HEK293 (cell line): ENCODE measurements at regions not wholly inside any gene's neighbourhood (a gene's known extent, or its start where the extent isn't known, plus 50 kb on each side); places are given as distances from the start of the nearest gene placed in this dataset.
"Not testable (repeated sequence)": the region's sequence is repeated elsewhere in the genome, so short reads cannot be mapped to it uniquely, and the experiment has no call there.

Experiments
- CTCF ChIA-PET: fragments of 350-600 bp; formaldehyde crosslinking; extraction: SDS; loops from one replicate; lab custom pipeline; 2021; ENCODE audit warnings: antibody characterized with exemption; lab: Yijun Ruan, JAX
- POLR2A ChIA-PET: fragments of 300-600 bp; formaldehyde crosslinking; extraction: SDS; loops from one replicate; lab custom pipeline; 2020; ENCODE audit warnings: antibody characterized with exemption, inconsistent platforms; lab: Yijun Ruan, JAX
- H3K27ac ChIP-seq: fragments of 200-500 bp; sonication (Bioruptor generic); 2 replicates; pipeline ENCODE4 v1.5.1; 2014; ENCODE audit warnings: low read depth, low read length, control low read depth, inconsistent platforms; ENCODE audit errors: extremely low read depth
- H3K36me3 ChIP-seq, 2 experiments: fragments of 200-500 bp in 1 of 2; sonication (Bioruptor generic) in 1 of 2; 1 replicate in 1 of 2; 2 replicates in 1 of 2; pipeline ENCODE4 v1.5.1; 2014 to 2017; ENCODE audit warnings: inconsistent platforms in 2 of 2, low read length in 2 of 2; ENCODE audit not compliant: control insufficient read depth in 2 of 2, insufficient read depth in 1 of 2
- H3K4me1 ChIP-seq: fragments of 200-500 bp; sonication (Bioruptor generic); 2 replicates; pipeline ENCODE4 v1.5.1; 2014; ENCODE audit warnings: mild to moderate bottlenecking, low read length, inconsistent platforms; ENCODE audit not compliant: control insufficient read depth, insufficient read depth
- H3K4me3 ChIP-seq: 2 replicates; pipeline ENCODE4 v1.5.1; 2011; ENCODE audit warnings: low read depth, mild to moderate bottlenecking, control low read depth, low read length, moderate library complexity
- H3K9me3 ChIP-seq: fragments of 200-500 bp; sonication (Bioruptor generic); 2 replicates; pipeline ENCODE4 v1.5.1; 2014; ENCODE audit warnings: low read depth, low read length, inconsistent platforms; ENCODE audit not compliant: control insufficient read depth, insufficient read depth
- GFI1B ChIP-seq: fragments of 450-650 bp; formaldehyde crosslinking; IDR thresholded peaks from 2 replicates; pipeline ENCODE4 v1.5.1; 2016; ENCODE audit warnings: missing biosample characterization, missing genetic modification characterization
- IKZF3 ChIP-seq: fragments of 450-650 bp; IDR thresholded peaks from 2 replicates; pipeline ENCODE4 v1.5.0; 2018; ENCODE audit warnings: missing biosample characterization, mild to moderate bottlenecking, missing genetic modification characterization, moderate library complexity
- MEIS1 ChIP-seq: sonication (generic); formaldehyde crosslinking; IDR thresholded peaks from 2 replicates; pipeline ENCODE4 v1.8.1; 2022; ENCODE audit warnings: missing genetic modification reagents, mild to moderate bottlenecking, borderline replicate concordance
- SALL2 ChIP-seq: fragments of 450-650 bp; formaldehyde crosslinking; IDR thresholded peaks from 2 replicates; pipeline ENCODE4 v1.5.0; 2017; ENCODE audit warnings: missing biosample characterization, mild to moderate bottlenecking, missing genetic modification characterization, borderline replicate concordance
- SCRT1 ChIP-seq: fragments of 450-650 bp; formaldehyde crosslinking; IDR thresholded peaks from 2 replicates; pipeline ENCODE4 v1.5.1; 2016; ENCODE audit warnings: missing biosample characterization, missing genetic modification characterization, borderline replicate concordance
- ZNF121 ChIP-seq: fragments of 450-650 bp; formaldehyde crosslinking; IDR thresholded peaks from 2 replicates; pipeline ENCODE4 v1.5.1; 2016; ENCODE audit warnings: missing biosample characterization, missing genetic modification characterization
- ZNF174 ChIP-seq: fragments of 450-650 bp; formaldehyde crosslinking; IDR thresholded peaks from 2 replicates; pipeline ENCODE4 v1.5.0; 2017; ENCODE audit warnings: missing biosample characterization, mild to moderate bottlenecking, missing genetic modification characterization
- ZNF184 ChIP-seq: fragments of 450-650 bp; IDR thresholded peaks from 2 replicates; pipeline ENCODE4 v1.5.1; 2018; ENCODE audit warnings: missing biosample characterization, mild to moderate bottlenecking, missing genetic modification characterization
- ZNF19 ChIP-seq: fragments of 450-650 bp; formaldehyde crosslinking; IDR thresholded peaks from 2 replicates; pipeline ENCODE4; 2016; ENCODE audit warnings: missing biosample characterization, missing genetic modification characterization, low read depth
- ZNF23 ChIP-seq: fragments of 450-650 bp; formaldehyde crosslinking; IDR thresholded peaks from 2 replicates; pipeline ENCODE4 v1.5.1; 2016; ENCODE audit warnings: missing biosample characterization, missing genetic modification characterization, borderline replicate concordance
- ZNF239 ChIP-seq: fragments of 450-650 bp; formaldehyde crosslinking; IDR thresholded peaks from 2 replicates; pipeline ENCODE4 v1.5.1; 2016; ENCODE audit warnings: missing biosample characterization, missing genetic modification characterization
- ZNF324 ChIP-seq: fragments of 450-650 bp; formaldehyde crosslinking; IDR thresholded peaks from 2 replicates; pipeline ENCODE4 v1.5.1; 2016; ENCODE audit warnings: missing biosample characterization, missing genetic modification characterization
- ZNF354C ChIP-seq: fragments of 450-650 bp; formaldehyde crosslinking; IDR thresholded peaks from 2 replicates; pipeline ENCODE4 v1.5.1; 2016; ENCODE audit warnings: missing biosample characterization, missing genetic modification characterization, low read depth, borderline replicate concordance
- ZNF426 ChIP-seq: fragments of 450-650 bp; formaldehyde crosslinking; IDR thresholded peaks from 2 replicates; pipeline ENCODE4 v1.5.1; 2017; ENCODE audit warnings: missing biosample characterization, missing genetic modification characterization, mild to moderate bottlenecking, inconsistent platforms, moderate library complexity
- ZNF596 ChIP-seq: fragments of 450-650 bp; IDR thresholded peaks from 2 replicates; pipeline ENCODE4 v1.5.0; 2018; ENCODE audit warnings: missing biosample characterization, mild to moderate bottlenecking, missing genetic modification characterization, moderate library complexity
- ZSCAN30 ChIP-seq: fragments of 450-650 bp; IDR thresholded peaks from 2 replicates; pipeline ENCODE4 v1.5.1; 2018; ENCODE audit warnings: missing biosample characterization, mild to moderate bottlenecking, missing genetic modification characterization, moderate library complexity
- TF ChIP-seq, protein P1 (sequence below): fragments of 450-650 bp; formaldehyde crosslinking; IDR thresholded peaks from 2 replicates; pipeline ENCODE4 v1.5.1; 2016; ENCODE audit warnings: missing biosample characterization, missing genetic modification characterization
- TF ChIP-seq, protein P2 (sequence below): fragments of 450-650 bp; formaldehyde crosslinking; IDR thresholded peaks from 2 replicates; pipeline ENCODE4 v1.5.1; 2016; ENCODE audit warnings: missing biosample characterization, missing genetic modification characterization
- TF ChIP-seq, protein P3 (sequence below): fragments of 450-650 bp; formaldehyde crosslinking; IDR thresholded peaks from 2 replicates; pipeline ENCODE4 v1.5.1; 2016; ENCODE audit warnings: missing biosample characterization, missing genetic modification characterization
- TF ChIP-seq, protein P4 (sequence below): fragments of 450-650 bp; formaldehyde crosslinking; IDR thresholded peaks from 2 replicates; pipeline ENCODE4 v1.5.1; 2017; ENCODE audit warnings: missing biosample characterization, missing genetic modification characterization
- TF ChIP-seq, protein P5 (sequence below): fragments of 450-650 bp; formaldehyde crosslinking; IDR thresholded peaks from 2 replicates; pipeline ENCODE4 v1.5.1; 2017; ENCODE audit warnings: missing biosample characterization, missing genetic modification characterization
- TF ChIP-seq, protein P6 (sequence below): fragments of 450-650 bp; formaldehyde crosslinking; IDR thresholded peaks from 2 replicates; pipeline ENCODE4 v1.5.1; 2016; ENCODE audit warnings: missing biosample characterization, missing genetic modification characterization

DNA sequence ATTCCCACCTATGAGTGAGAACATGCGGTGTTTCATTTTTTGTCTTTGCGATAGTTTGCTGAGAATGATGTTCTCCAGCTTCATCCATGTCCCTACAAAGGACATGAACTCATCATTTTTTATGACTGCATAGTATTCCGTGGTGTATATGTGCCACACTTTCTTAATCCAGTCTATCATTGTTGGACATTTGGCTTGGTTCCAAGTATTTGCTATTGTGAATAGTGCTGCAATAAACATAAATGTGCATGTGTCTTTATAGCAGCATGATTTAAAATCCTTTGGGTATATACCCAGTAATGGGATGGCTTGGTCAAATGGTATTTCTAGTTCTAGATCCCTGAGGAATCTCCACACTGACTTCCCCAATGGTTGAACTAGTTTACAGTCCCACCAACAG, 138.9 kb upstream of the GNAI1 start:
- CTCF ChIA-PET, H3K4me1 ChIP-seq, H3K4me3 ChIP-seq, H3K36me3 ChIP-seq, POLR2A ChIA-PET, H3K27ac ChIP-seq, H3K9me3 ChIP-seq: not testable (repeated sequence)

DNA sequence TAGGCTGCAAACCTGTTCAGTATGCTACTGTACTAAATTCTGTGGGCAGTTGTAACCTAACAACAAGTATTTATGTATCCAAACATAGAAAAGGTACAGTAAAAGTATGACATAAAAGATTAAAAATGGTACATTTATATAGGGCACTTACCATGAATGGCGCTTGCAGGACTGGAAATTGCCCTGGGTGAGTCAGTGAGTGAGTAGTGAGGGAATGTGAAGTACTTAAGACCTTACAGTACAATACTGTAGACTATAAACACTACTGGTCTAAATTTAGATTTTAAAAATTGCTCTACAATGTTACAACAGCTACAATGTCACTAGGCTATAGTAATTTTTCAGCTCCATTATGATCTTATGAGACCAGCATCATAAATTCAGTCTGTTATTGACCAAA, 146.0 kb upstream of the GNAI1 start:
- H3K27ac ChIP-seq, result no peak overlapping the region
- CTCF ChIA-PET, result no interaction called here
- no peaks in the 10 kb centered on the region for H3K4me1 ChIP-seq
- no peak overlapping the region for H3K4me3 ChIP-seq
- H3K36me3 ChIP-seq, result no peaks in the 10 kb centered on the region
- no peaks in the 10 kb centered on the region for H3K9me3 ChIP-seq
- TF ChIP-seq ZNF426 (tag by site-specific recombination) (no peak), IKZF3 (tag by site-specific recombination) (no peak), ZNF184 (no peak), ZNF19 (tag by site-specific recombination) (no peak), ZSCAN30 (tag by site-specific recombination) (no peak), ZNF239 (tag by site-specific recombination) (no peak), ZNF121 (tag by site-specific recombination) (no peak), ZNF174 (tag by site-specific recombination) (no peak), MEIS1 (CRISPR knock-in tag) (no peak), ZNF324 (tag by site-specific recombination) (no peak), SALL2 (tag by site-specific recombination) (no peak), GFI1B (no peak), ZNF354C (tag by site-specific recombination) (no peak)
- TF ChIP-seq, protein P1, sequence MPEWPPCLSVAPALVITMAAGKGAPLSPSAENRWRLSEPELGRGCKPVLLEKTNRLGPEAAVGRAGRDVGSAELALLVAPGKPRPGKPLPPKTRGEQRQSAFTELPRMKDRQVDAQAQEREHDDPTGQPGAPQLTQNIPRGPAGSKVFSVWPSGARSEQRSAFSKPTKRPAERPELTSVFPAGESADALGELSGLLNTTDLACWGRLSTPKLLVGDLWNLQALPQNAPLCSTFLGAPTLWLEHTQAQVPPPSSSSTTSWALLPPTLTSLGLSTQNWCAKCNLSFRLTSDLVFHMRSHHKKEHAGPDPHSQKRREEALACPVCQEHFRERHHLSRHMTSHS (tag by site-specific recombination), result no peak
- TF ChIP-seq, protein P2, sequence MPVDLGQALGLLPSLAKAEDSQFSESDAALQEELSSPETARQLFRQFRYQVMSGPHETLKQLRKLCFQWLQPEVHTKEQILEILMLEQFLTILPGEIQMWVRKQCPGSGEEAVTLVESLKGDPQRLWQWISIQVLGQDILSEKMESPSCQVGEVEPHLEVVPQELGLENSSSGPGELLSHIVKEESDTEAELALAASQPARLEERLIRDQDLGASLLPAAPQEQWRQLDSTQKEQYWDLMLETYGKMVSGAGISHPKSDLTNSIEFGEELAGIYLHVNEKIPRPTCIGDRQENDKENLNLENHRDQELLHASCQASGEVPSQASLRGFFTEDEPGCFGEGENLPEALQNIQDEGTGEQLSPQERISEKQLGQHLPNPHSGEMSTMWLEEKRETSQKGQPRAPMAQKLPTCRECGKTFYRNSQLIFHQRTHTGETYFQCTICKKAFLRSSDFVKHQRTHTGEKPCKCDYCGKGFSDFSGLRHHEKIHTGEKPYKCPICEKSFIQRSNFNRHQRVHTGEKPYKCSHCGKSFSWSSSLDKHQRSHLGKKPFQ, result no peak
- TF ChIP-seq, all 188 proteins: peak for 0
- POLR2A ChIA-PET, result no interaction called here

DNA sequence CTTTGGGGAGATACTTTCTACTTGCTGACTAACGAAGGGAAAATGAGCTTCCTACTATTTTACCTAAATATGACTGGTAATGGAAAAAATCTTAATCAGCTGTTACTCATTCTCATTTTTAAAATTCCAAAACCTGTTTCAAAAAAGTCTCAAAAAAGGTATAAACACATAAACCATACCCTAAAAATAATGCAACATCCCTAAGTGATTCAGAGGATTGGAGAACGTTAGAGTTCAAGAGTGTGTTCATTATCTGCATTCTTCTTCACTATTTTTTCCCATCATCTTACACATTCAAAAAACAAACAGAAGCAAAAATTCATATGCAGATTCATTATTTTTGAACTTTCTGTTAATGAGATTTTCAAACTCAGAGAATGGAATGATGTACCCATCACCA, 150.4 kb upstream of the GNAI1 start:
- no peaks in the 10 kb centered on the region for H3K4me1 ChIP-seq
- ChIA-PET POLR2A (no interaction called here), CTCF (no interaction called here)
- H3K36me3 ChIP-seq, result no peaks in the 10 kb centered on the region
- H3K27ac ChIP-seq, result no peak overlapping the region
- H3K9me3 ChIP-seq, result no peaks in the 10 kb centered on the region
- H3K4me3 ChIP-seq, result no peak overlapping the region
- TF ChIP-seq, protein P3, sequence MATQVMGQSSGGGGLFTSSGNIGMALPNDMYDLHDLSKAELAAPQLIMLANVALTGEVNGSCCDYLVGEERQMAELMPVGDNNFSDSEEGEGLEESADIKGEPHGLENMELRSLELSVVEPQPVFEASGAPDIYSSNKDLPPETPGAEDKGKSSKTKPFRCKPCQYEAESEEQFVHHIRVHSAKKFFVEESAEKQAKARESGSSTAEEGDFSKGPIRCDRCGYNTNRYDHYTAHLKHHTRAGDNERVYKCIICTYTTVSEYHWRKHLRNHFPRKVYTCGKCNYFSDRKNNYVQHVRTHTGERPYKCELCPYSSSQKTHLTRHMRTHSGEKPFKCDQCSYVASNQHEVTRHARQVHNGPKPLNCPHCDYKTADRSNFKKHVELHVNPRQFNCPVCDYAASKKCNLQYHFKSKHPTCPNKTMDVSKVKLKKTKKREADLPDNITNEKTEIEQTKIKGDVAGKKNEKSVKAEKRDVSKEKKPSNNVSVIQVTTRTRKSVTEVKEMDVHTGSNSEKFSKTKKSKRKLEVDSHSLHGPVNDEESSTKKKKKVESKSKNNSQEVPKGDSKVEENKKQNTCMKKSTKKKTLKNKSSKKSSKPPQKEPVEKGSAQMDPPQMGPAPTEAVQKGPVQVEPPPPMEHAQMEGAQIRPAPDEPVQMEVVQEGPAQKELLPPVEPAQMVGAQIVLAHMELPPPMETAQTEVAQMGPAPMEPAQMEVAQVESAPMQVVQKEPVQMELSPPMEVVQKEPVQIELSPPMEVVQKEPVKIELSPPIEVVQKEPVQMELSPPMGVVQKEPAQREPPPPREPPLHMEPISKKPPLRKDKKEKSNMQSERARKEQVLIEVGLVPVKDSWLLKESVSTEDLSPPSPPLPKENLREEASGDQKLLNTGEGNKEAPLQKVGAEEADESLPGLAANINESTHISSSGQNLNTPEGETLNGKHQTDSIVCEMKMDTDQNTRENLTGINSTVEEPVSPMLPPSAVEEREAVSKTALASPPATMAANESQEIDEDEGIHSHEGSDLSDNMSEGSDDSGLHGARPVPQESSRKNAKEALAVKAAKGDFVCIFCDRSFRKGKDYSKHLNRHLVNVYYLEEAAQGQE (tag by site-specific recombination), result no peak
- TF ChIP-seq, protein P4, sequence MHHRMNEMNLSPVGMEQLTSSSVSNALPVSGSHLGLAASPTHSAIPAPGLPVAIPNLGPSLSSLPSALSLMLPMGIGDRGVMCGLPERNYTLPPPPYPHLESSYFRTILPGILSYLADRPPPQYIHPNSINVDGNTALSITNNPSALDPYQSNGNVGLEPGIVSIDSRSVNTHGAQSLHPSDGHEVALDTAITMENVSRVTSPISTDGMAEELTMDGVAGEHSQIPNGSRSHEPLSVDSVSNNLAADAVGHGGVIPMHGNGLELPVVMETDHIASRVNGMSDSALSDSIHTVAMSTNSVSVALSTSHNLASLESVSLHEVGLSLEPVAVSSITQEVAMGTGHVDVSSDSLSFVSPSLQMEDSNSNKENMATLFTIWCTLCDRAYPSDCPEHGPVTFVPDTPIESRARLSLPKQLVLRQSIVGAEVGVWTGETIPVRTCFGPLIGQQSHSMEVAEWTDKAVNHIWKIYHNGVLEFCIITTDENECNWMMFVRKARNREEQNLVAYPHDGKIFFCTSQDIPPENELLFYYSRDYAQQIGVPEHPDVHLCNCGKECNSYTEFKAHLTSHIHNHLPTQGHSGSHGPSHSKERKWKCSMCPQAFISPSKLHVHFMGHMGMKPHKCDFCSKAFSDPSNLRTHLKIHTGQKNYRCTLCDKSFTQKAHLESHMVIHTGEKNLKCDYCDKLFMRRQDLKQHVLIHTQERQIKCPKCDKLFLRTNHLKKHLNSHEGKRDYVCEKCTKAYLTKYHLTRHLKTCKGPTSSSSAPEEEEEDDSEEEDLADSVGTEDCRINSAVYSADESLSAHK, result no peak
- TF ChIP-seq, protein P5, sequence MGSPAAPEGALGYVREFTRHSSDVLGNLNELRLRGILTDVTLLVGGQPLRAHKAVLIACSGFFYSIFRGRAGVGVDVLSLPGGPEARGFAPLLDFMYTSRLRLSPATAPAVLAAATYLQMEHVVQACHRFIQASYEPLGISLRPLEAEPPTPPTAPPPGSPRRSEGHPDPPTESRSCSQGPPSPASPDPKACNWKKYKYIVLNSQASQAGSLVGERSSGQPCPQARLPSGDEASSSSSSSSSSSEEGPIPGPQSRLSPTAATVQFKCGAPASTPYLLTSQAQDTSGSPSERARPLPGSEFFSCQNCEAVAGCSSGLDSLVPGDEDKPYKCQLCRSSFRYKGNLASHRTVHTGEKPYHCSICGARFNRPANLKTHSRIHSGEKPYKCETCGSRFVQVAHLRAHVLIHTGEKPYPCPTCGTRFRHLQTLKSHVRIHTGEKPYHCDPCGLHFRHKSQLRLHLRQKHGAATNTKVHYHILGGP (tag by site-specific recombination), result no peak
- TF ChIP-seq ZNF23 (tag by site-specific recombination), result no peak
- TF ChIP-seq ZNF596, result no peak
- TF ChIP-seq SCRT1 (tag by site-specific recombination), result no peak
- TF ChIP-seq, protein P6, sequence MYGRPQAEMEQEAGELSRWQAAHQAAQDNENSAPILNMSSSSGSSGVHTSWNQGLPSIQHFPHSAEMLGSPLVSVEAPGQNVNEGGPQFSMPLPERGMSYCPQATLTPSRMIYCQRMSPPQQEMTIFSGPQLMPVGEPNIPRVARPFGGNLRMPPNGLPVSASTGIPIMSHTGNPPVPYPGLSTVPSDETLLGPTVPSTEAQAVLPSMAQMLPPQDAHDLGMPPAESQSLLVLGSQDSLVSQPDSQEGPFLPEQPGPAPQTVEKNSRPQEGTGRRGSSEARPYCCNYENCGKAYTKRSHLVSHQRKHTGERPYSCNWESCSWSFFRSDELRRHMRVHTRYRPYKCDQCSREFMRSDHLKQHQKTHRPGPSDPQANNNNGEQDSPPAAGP, result no peak
